Ovary (tissue), 7 donors: ENCODE measurements at regions not wholly inside any gene's neighbourhood (a gene's known extent, or its start where the extent isn't known, plus 50 kb on each side); places are given as distances from the start of the nearest gene placed in this dataset.

Experiments used
- DNase-seq, 5 donors: peaks; one replicate each; pipeline ENCODE4 v3.0.0-alpha.2; 2019 to 2020
- H3K27ac ChIP-seq, 2 donors: fragments of 200-600 bp; one replicate each; pipeline versions ENCODE4 v1.5.1 to v1.8.0; 2019 to 2022
- H3K27me3 ChIP-seq: fragments of 200-600 bp; one replicate; pipeline ENCODE4 v1.8.0; 2022
- H3K36me3 ChIP-seq: fragments of 200-600 bp; sonication (generic); one replicate; pipeline ENCODE4 v1.5.1; 2019
- H3K4me1 ChIP-seq: one replicate; pipeline ENCODE4 v1.8.1; 2013; ENCODE audit warnings: mild to moderate bottlenecking, moderate library complexity; ENCODE audit not compliant: insufficient read depth
- H3K4me3 ChIP-seq: fragments of 200-600 bp; sonication (generic); one replicate; pipeline ENCODE4 v1.5.1; 2017
- H3K9me3 ChIP-seq, 2 donors: fragments of 200-600 bp in 1 of 2; sonication (generic) in 1 of 2; one replicate each; pipeline versions ENCODE4 v1.5.1 to v1.8.1; 2013 to 2019; ENCODE audit warnings: mild to moderate bottlenecking in 1 of 2, moderate library complexity in 1 of 2
- CTCF ChIP-seq, 3 donors: fragments of 450-650 bp in 2 of 3; fragments of 200-600 bp in 1 of 3; IDR thresholded peaks; one replicate each; pipeline versions ENCODE4 v1.5.1 to v1.8.0; 2016 to 2022; ENCODE audit warnings: antibody characterized with exemption in 3 of 3, mild to moderate bottlenecking in 1 of 3
- EP300 ChIP-seq: sonication (generic); formaldehyde crosslinking; IDR thresholded peaks from one replicate; pipeline ENCODE4 v1.6.1; 2017; ENCODE audit warnings: antibody characterized with exemption
- POLR2A ChIP-seq: fragments of 450-650 bp; IDR thresholded peaks from one replicate; pipeline ENCODE4 v1.6.1; 2017; ENCODE audit warnings: antibody characterized with exemption, mild to moderate bottlenecking, moderate library complexity
- WGBS, 3 donors: extraction: QIAGEN DNeasy Blood & Tissue Kit in 1 of 3; methylation state at CpG; one replicate each; pipeline versions ENCODE4 v1.1.5 to v1.1.7; 2013 to 2017; 5-methylcytosine and 5-hydroxymethylcytosine counted together
- intact Hi-C, 4 donors: fragments of 100-400 bp; cut with DNase I; formaldehyde crosslinking; loops; one replicate each; pipeline versions ENCODE4 v1.11.0 to v1.15.1; 2022 to 2023
- donor health status: DM: no; HTN: no; CAD: no; lungs with moderate emphysema.
- donor health status: DM: no; HTN: no; CAD: no.
- donor health status: Bipolar disorder and iron deficiency.
- donor health status: DM: no; HTN: no; CAD: no.
- donor health status: DM: yes; HTN: yes; CAD: no.

GRCh38 chr21:35417762-35418161, 368.7 kb upstream of the RUNX1 start:
- no peaks in the 10 kb centered on the region for H3K27me3 ChIP-seq
- no peaks in the 10 kb centered on the region for H3K9me3 ChIP-seq
- intact Hi-C loops = loop anchor here in 2 of 4 donors (2.0 to 10.0 kb wide), 2 partner anchors 15 to 437 kb away; no protein-coding TSS in a partner anchor
- H3K27ac ChIP-seq = no peak overlapping the region
- no peak overlapping the region for H3K4me3 ChIP-seq
- no peaks in the 10 kb centered on the region for H3K36me3 ChIP-seq
- DNase-seq = no peak
- H3K4me1 ChIP-seq = no peaks in the 10 kb centered on the region
- TF ChIP-seq POLR2A (no peak), CTCF (IDR thresholded peaks at IDR 0.05) (no peak), EP300 (no peak)
- 98 to 99% (median 98%) methylated on average over 5 of the region's 5 CpGs for WGBS, 3 donors

- no peaks in the 10 kb centered on the region for H3K27me3 ChIP-seq
- intact Hi-C loops = loop anchor here in 2 of 4 donors (2.0 to 10.0 kb wide), 2 partner anchors 14 to 438 kb away; no protein-coding TSS in a partner anchor
- 85 to 86% (median 86%) methylated on average over 8 of the region's 8 CpGs for WGBS, 3 donors
- H3K27ac ChIP-seq = no peak overlapping the region
- no peak for DNase-seq
- no peaks in the 10 kb centered on the region for H3K4me1 ChIP-seq
- no peaks in the 10 kb centered on the region for H3K9me3 ChIP-seq
- TF ChIP-seq EP300 (no peak), POLR2A (no peak), CTCF (IDR thresholded peaks at IDR 0.05) (no peak)
- no peaks in the 10 kb centered on the region for H3K36me3 ChIP-seq
- no peak overlapping the region for H3K4me3 ChIP-seq
Observed at GRCh38 chr21:35416866-35417489, 367.9 kb upstream of the RUNX1 start.

GRCh38 chr21:35414507-35415139, 365.5 kb upstream of the RUNX1 start:
- H3K27me3 ChIP-seq = no peaks in the 10 kb centered on the region
- TF ChIP-seq EP300 = no peak
- TF ChIP-seq CTCF (IDR thresholded peaks at IDR 0.05) = no peak
- no peak for TF ChIP-seq POLR2A
- no peaks in the 10 kb centered on the region for H3K36me3 ChIP-seq
- H3K4me3 ChIP-seq = no peak overlapping the region
- H3K4me1 ChIP-seq = no peaks in the 10 kb centered on the region
- intact Hi-C loops = loop anchor here in 1 of 4 donors (10.0 kb wide), 1 partner anchor 440 kb away; no protein-coding TSS in a partner anchor
- DNase-seq = no peak
- no peak overlapping the region for H3K27ac ChIP-seq
- 77 to 89% (median 81%) methylated on average over 7 of the region's 7 CpGs for WGBS, 3 donors
- H3K9me3 ChIP-seq = no peaks in the 10 kb centered on the region

GRCh38 chr21:35414056-35414455, 365.0 kb upstream of the RUNX1 start:
- DNase-seq = no peak
- Histone ChIP-seq H3K27me3 (no peaks in the 10 kb centered on the region), H3K4me1 (no peaks in the 10 kb centered on the region), H3K4me3 (no peak overlapping the region), H3K36me3 (no peaks in the 10 kb centered on the region), H3K27ac (no peak overlapping the region), H3K9me3 (no peaks in the 10 kb centered on the region)
- no peak for TF ChIP-seq POLR2A
- no peak for TF ChIP-seq EP300
- no peak for TF ChIP-seq CTCF (IDR thresholded peaks at IDR 0.05)
- WGBS, 3 donors = 87 to 92% (median 90%) methylated on average over 3 of the region's 3 CpGs
- intact Hi-C loops = loop anchor here in 1 of 4 donors (10.0 kb wide), 1 partner anchor 441 kb away; no protein-coding TSS in a partner anchor
